Smooth muscle cell (in vitro differentiated cells): ENCODE measurements at regions not wholly inside any gene's neighbourhood (a gene's known extent, or its start where the extent isn't known, plus 50 kb on each side); places are given as distances from the start of the nearest gene placed in this dataset.

Source experiments
- DNase-seq: peaks from one replicate; lab custom pipeline; 2025; ENCODE audit not compliant: unreplicated experiment; lab: John Stamatoyannopoulos, UW
- H2AFZ ChIP-seq: fragments of 200-600 bp; sonication (generic); 2 replicates; pipeline ENCODE4 v1.6.0; 2016; ENCODE audit warnings: antibody characterized with exemption, low read depth, mild to moderate bottlenecking
- H3F3A ChIP-seq: fragments of 200-600 bp; sonication (generic); 2 replicates; pipeline ENCODE4 v1.6.0; 2017; ENCODE audit warnings: antibody characterized with exemption, low read depth
- H3K27ac ChIP-seq: fragments of 200-600 bp; sonication (generic); 2 replicates; pipeline ENCODE4 v1.5.1; 2016; ENCODE audit warnings: low read depth, mild to moderate bottlenecking
- H3K27me3 ChIP-seq: fragments of 200-600 bp; sonication (generic); 2 replicates; pipeline ENCODE4 v1.6.1; 2016; ENCODE audit warnings: low read depth, mild to moderate bottlenecking
- H3K36me3 ChIP-seq: fragments of 200-600 bp; sonication (generic); 2 replicates; pipeline ENCODE4 v1.5.1; 2016; ENCODE audit warnings: low read depth
- H3K4me1 ChIP-seq: fragments of 200-600 bp; sonication (generic); 2 replicates; pipeline ENCODE4 v1.5.1; 2016; ENCODE audit warnings: low read depth
- H3K4me2 ChIP-seq: fragments of 200-600 bp; sonication (generic); 2 replicates; pipeline ENCODE4 v1.6.0; 2016; ENCODE audit warnings: mild to moderate bottlenecking
- H3K4me3 ChIP-seq: fragments of 200-600 bp; sonication (generic); 2 replicates; pipeline ENCODE4 v1.5.1; 2016; ENCODE audit warnings: mild to moderate bottlenecking
- H3K79me2 ChIP-seq: fragments of 200-600 bp; sonication (generic); 2 replicates; pipeline ENCODE4 v1.6.0; 2016; ENCODE audit warnings: low read depth, mild to moderate bottlenecking
- H3K9ac ChIP-seq: fragments of 200-600 bp; sonication (generic); 2 replicates; pipeline ENCODE4 v1.6.0; 2016; ENCODE audit warnings: low read depth
- H3K9me3 ChIP-seq: fragments of 200-600 bp; sonication (generic); replicated peaks from 2 replicates; pipeline ENCODE4 v1.5.1; 2016; ENCODE audit warnings: low read depth
- H4K20me1 ChIP-seq: fragments of 200-600 bp; sonication (generic); 2 replicates; pipeline ENCODE4 v1.6.0; 2016; ENCODE audit warnings: low read depth
- CTCF ChIP-seq: fragments of 200-600 bp; sonication (generic); IDR thresholded peaks from 2 replicates; pipeline ENCODE4 v1.5.1; 2017; ENCODE audit warnings: borderline replicate concordance, mild to moderate bottlenecking, antibody characterized with exemption; ENCODE audit not compliant: insufficient read depth, poor library complexity, severe bottlenecking
- WGBS: methylation state at CpG from one replicate; pipeline ENCODE4 v1.1.7; 2016; ENCODE audit warnings: low lambda C conversion rate; 5-methylcytosine and 5-hydroxymethylcytosine counted together

DNA sequence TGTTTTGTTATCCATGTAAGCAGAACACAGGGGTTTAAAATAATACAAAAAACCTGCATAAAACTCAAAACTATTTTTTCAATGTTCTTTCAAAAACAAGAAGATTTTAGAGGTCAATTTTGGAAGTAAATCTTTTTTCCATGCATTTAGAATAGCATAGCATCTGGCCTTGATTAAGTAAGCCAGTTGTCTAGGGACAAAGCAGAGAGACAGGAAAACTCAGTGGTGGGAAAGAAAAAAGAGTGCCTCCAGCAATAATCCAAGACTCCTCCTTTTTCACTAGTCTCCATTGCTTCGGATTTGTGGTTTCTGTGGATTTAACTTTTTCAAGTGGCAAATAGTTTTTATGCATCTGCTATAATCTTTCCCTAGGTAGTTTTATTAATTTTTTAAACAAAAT, 88.9 kb downstream of the SUCNR1 start:
- H4K20me1 ChIP-seq: no peaks in the 10 kb centered on the region

DNA sequence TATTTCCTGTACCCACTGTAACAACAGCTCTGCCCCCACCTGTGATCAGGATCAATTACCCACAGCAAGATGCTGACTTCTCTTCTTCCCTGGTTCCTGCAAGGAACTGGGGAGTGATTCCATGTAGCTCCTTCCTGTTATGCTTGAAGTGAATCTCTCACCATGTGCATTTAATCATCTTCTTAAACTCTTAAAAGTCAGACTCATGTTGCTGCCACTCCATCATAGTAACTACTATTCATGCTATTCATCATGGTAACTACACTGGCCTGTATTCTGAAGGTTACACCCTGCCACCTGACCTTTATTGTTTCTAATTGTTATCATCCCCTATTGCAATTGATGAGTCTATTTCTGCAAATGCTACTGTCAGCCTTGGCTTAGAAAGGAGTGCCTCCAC, 89.5 kb downstream of the SUCNR1 start:
- Histone ChIP-seq H3K27me3 (no peaks in the 10 kb centered on the region), H3K36me3 (no peaks in the 10 kb centered on the region), H3K4me2 (no peak overlapping the region), H3K79me2 (no peaks in the 10 kb centered on the region), H3K4me1 (no peaks in the 10 kb centered on the region), H3K27ac (no peak overlapping the region), H2AFZ (no peak overlapping the region), H4K20me1 (no peaks in the 10 kb centered on the region), H3F3A (no peaks in the 10 kb centered on the region), H3K9ac (no peak overlapping the region), H3K9me3 (no peaks in the 10 kb centered on the region), H3K4me3 (no peak overlapping the region)
- no peak for DNase-seq
- no peak for TF ChIP-seq CTCF

More for the DNA sequence above, 88.9 kb downstream of the SUCNR1 start:
- Histone ChIP-seq H3K79me2 (no peaks in the 10 kb centered on the region), H2AFZ (no peak overlapping the region), H3F3A (no peaks in the 10 kb centered on the region), H3K36me3 (no peaks in the 10 kb centered on the region), H3K4me3 (no peak overlapping the region), H3K27me3 (no peaks in the 10 kb centered on the region), H3K27ac (no peak overlapping the region), H3K9ac (no peak overlapping the region), H3K4me2 (peak overlapping the region; percentile 52), H3K4me1 (no peaks in the 10 kb centered on the region), H3K9me3 (no peaks in the 10 kb centered on the region)
- no peak for DNase-seq
- 36% methylated on average over 1 of the region's 1 CpG for WGBS
- no peak for TF ChIP-seq CTCF

- 21% methylated on average over 1 of the region's 1 CpG for WGBS
- Histone ChIP-seq H3K4me2 (no peak overlapping the region), H3K4me3 (no peak overlapping the region), H3K79me2 (no peaks in the 10 kb centered on the region), H3K9me3 (no peaks in the 10 kb centered on the region), H3K9ac (no peak overlapping the region), H3F3A (no peaks in the 10 kb centered on the region), H3K27ac (no peak overlapping the region), H2AFZ (no peak overlapping the region), H3K36me3 (no peaks in the 10 kb centered on the region), H4K20me1 (no peaks in the 10 kb centered on the region), H3K4me1 (no peaks in the 10 kb centered on the region), H3K27me3 (no peaks in the 10 kb centered on the region)
- TF ChIP-seq CTCF: no peak
- no peak for DNase-seq
Observed at GRCh38 chr3:151964743-151965142, 91.3 kb downstream of the SUCNR1 start.

DNA sequence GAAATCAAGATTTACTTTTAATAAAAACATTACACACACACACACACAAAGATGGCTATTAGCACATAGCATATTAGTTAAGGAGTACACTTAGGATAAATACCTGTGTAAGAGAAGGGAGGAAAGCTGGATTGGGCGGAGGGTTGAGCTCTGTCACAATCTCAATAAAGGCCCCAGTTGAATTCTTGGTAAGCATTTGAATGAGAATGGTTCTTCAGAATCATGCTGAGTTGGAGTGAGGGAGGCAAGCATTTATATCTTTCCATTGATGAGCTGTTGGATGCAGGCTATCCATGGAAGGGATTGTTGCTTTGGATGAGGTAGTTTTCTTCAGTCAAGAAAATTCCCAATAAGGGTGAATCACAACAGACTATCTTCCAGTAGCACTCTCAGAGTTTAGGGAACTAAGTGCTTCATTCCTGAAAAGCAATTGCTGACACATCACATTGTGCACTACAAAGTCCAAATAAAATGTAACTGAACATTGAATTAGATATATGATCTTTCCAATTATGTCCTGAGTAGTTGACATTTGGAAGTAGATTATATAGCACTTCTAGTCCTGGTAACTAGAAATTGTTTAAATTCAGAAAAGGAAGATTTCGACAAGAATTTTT, 95.7 kb downstream of the SUCNR1 start:
- Histone ChIP-seq H3K36me3 (no peaks in the 10 kb centered on the region), H3K9ac (no peak overlapping the region), H3F3A (no peaks in the 10 kb centered on the region), H3K9me3 (no peaks in the 10 kb centered on the region), H4K20me1 (no peaks in the 10 kb centered on the region), H3K4me3 (no peak overlapping the region), H3K4me2 (no peak overlapping the region), H2AFZ (no peak overlapping the region), H3K27me3 (no peaks in the 10 kb centered on the region), H3K4me1 (peaks cover 9% of the 10 kb centered on the region), H3K79me2 (no peaks in the 10 kb centered on the region), H3K27ac (no peak overlapping the region)
- no peak for TF ChIP-seq CTCF
- 94% methylated on average over 2 of the region's 2 CpGs for WGBS
- no peak for DNase-seq
